ENCODE measurements at regions not wholly inside any gene's neighbourhood (a gene's known extent, or its start where the extent isn't known, plus 50 kb on each side); places are given as distances from the start of the nearest gene placed in this dataset.

DNA sequence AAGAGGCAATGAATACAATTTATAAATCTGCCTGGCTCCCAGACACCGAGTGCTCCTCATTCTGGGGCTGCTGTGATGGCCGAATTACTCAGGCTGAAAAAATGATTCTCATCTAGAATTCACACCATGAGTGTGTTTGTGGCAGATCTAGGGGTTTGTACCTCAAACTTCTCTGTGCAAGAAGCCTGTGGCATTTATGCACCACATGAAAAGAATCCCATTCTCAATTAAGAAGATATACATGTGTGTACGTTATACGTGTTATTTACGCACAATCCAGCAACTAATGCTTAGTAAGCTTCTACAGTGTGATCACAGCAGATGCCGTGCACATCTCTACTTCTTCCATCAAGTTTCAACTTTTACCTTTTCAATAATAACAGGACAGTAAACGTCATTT, 476.8 kb downstream of the SHQ1 start:
- TF ChIP-seq, protein P1, sequence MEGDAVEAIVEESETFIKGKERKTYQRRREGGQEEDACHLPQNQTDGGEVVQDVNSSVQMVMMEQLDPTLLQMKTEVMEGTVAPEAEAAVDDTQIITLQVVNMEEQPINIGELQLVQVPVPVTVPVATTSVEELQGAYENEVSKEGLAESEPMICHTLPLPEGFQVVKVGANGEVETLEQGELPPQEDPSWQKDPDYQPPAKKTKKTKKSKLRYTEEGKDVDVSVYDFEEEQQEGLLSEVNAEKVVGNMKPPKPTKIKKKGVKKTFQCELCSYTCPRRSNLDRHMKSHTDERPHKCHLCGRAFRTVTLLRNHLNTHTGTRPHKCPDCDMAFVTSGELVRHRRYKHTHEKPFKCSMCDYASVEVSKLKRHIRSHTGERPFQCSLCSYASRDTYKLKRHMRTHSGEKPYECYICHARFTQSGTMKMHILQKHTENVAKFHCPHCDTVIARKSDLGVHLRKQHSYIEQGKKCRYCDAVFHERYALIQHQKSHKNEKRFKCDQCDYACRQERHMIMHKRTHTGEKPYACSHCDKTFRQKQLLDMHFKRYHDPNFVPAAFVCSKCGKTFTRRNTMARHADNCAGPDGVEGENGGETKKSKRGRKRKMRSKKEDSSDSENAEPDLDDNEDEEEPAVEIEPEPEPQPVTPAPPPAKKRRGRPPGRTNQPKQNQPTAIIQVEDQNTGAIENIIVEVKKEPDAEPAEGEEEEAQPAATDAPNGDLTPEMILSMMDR (IDR thresholded peaks at IDR 0.05) = no peak
- TF ChIP-seq EZH2 (IDR thresholded peaks at IDR 0.05) (no peak), EZH2phosphoT487 (IDR thresholded peaks at IDR 0.05) (no peak)
